PC-9 (cell line): ENCODE measurements at regions not wholly inside any gene's neighbourhood (a gene's known extent, or its start where the extent isn't known, plus 50 kb on each side); places are given as distances from the start of the nearest gene placed in this dataset.

Source experiments
- BruUV-seq: library from RNA; stranded (reverse); fragments of 400-500 nt; replicated peaks from 2 replicates; lab custom pipeline; 2021; lab: Mats Ljungman, UMichigan
- CTCF ChIA-PET: fragments of 300-600 bp; sonication (Branson Sonifier 250); formaldehyde crosslinking; loops from one replicate; lab custom pipeline; 2022; ENCODE audit warnings: antibody characterized with exemption; lab: Charles Lee
- POLR2A ChIA-PET: fragments of 300-600 bp; sonication (Branson Sonifier 250); formaldehyde crosslinking; loops from one replicate; lab custom pipeline; 2022; ENCODE audit warnings: antibody characterized with exemption; ENCODE audit not compliant: unreplicated experiment; lab: Charles Lee
- DNase-seq, 2 experiments: peaks; one replicate each; pipeline versions ENCODE4 v3.0.0 to v3.0.0-alpha.2; 2015 to 2022; ENCODE audit warnings: mixed read lengths in 1 of 2
- H2AFZ ChIP-seq: fragments of 200-600 bp; sonication (generic); 2 replicates; pipeline ENCODE4 v1.8.1; 2017; ENCODE audit warnings: antibody characterized with exemption
- H3F3A ChIP-seq: fragments of 200-600 bp; sonication (generic); 2 replicates; pipeline ENCODE4 v1.8.1; 2017; ENCODE audit warnings: antibody characterized with exemption, mild to moderate bottlenecking, low read depth; ENCODE audit not compliant: insufficient read depth
- H3K27ac ChIP-seq: fragments of 200-600 bp; sonication (generic); 2 replicates; pipeline ENCODE4 v1.6.1; 2016; ENCODE audit warnings: mixed run types
- H3K27me3 ChIP-seq: fragments of 200-600 bp; sonication (generic); 2 replicates; pipeline ENCODE4 v1.6.1; 2016; ENCODE audit warnings: low read depth, mixed run types; ENCODE audit not compliant: insufficient read depth
- H3K36me3 ChIP-seq: fragments of 200-600 bp; sonication (generic); 2 replicates; pipeline ENCODE4 v1.6.1; 2016; ENCODE audit warnings: low read depth, mixed run types
- H3K4me1 ChIP-seq: fragments of 200-600 bp; sonication (generic); replicated peaks from 2 replicates; pipeline ENCODE4 v1.6.1; 2016; ENCODE audit warnings: mixed run types; ENCODE audit not compliant: insufficient read depth
- H3K4me2 ChIP-seq: fragments of 200-600 bp; sonication (generic); 2 replicates; pipeline ENCODE4 v1.6.1; 2017; ENCODE audit warnings: mixed run types
- H3K4me3 ChIP-seq: fragments of 200-600 bp; sonication (generic); 2 replicates; pipeline ENCODE4 v1.6.1; 2016; ENCODE audit warnings: mixed run types
- H3K79me2 ChIP-seq: fragments of 200-600 bp; sonication (generic); 2 replicates; pipeline ENCODE4 v1.6.1; 2017; ENCODE audit warnings: low read depth, mixed run types
- H3K9me2 ChIP-seq: fragments of 200-600 bp; sonication (generic); 2 replicates; pipeline ENCODE4 v1.8.1; 2017; ENCODE audit warnings: mild to moderate bottlenecking; ENCODE audit not compliant: insufficient read depth
- H3K9me3 ChIP-seq: fragments of 200-600 bp; sonication (generic); 2 replicates; pipeline ENCODE4 v1.8.1; 2016; ENCODE audit warnings: low read depth; ENCODE audit not compliant: insufficient read depth
- H4K20me1 ChIP-seq: fragments of 200-600 bp; sonication (generic); 2 replicates; pipeline ENCODE4 v1.8.1; 2017; ENCODE audit not compliant: insufficient read depth
- CTCF ChIP-seq: fragments of 200-600 bp; sonication (generic); conservative IDR thresholded peaks from 2 replicates; pipeline ENCODE4 v1.6.1; 2017; ENCODE audit warnings: mixed run types, antibody characterized with exemption, mild to moderate bottlenecking, moderate library complexity
- EZH2 ChIP-seq: fragments of 200-600 bp; sonication (generic); IDR thresholded peaks from 2 replicates; pipeline ENCODE4 v1.8.0; 2017; ENCODE audit warnings: antibody characterized with exemption, low read depth
- intact Hi-C: fragments of 100-400 bp; cut with micrococcal nuclease; formaldehyde crosslinking; loops from one replicate; pipeline ENCODE4 v1.10.0; 2022; ENCODE audit not compliant: unreplicated experiment

- POLR2A ChIA-PET: no interaction called here
These were observed 111.6 kb downstream of the NHLRC3 start for GRCh38 chr13:39149896-39150295.

GRCh38 chr13:39154041-39154440 lies 115.8 kb downstream of the NHLRC3 start:
- no peaks in the 10 kb centered on the region for H4K20me1 ChIP-seq
- no peaks in the 10 kb centered on the region for H3K9me3 ChIP-seq
- no peaks in the 10 kb centered on the region for H3K27me3 ChIP-seq
- no peak overlapping the region for H2AFZ ChIP-seq
- H3K4me2 ChIP-seq: no peak overlapping the region
- no peaks in the 10 kb centered on the region; the same call in 1 of the 2 replicates for H3K4me1 ChIP-seq
- no peaks in the 10 kb centered on the region for H3K79me2 ChIP-seq
- TF ChIP-seq EZH2 (no peak), CTCF (no peak)
- no peaks in the 10 kb centered on the region for H3K36me3 ChIP-seq
- no peaks in the 10 kb centered on the region for H3K9me2 ChIP-seq
- H3F3A ChIP-seq: no peaks in the 10 kb centered on the region
- no peak overlapping the region for H3K27ac ChIP-seq
- CTCF ChIA-PET: no interaction called here
- DNase-seq: no peak
- intact Hi-C loops: no loop called here
- no peak overlapping the region for H3K4me3 ChIP-seq
- POLR2A ChIA-PET: no interaction called here
- BruUV-seq: no TSS peak

More at GRCh38 chr13:39149896-39150295, 111.6 kb downstream of the NHLRC3 start:
- H3K79me2 ChIP-seq: no peaks in the 10 kb centered on the region
- H3K4me2 ChIP-seq: no peak overlapping the region
- H4K20me1 ChIP-seq: no peaks in the 10 kb centered on the region
- no peak overlapping the region for H3K4me3 ChIP-seq
- no peak overlapping the region for H2AFZ ChIP-seq
- intact Hi-C loops: loop anchor here (5.0 kb wide), 1 partner anchor 112 kb away; no protein-coding TSS in a partner anchor
- no peaks in the 10 kb centered on the region for H3K9me2 ChIP-seq
- no peak for TF ChIP-seq CTCF
- TF ChIP-seq EZH2: no peak
- no TSS peak for BruUV-seq
- no peaks in the 10 kb centered on the region for H3K9me3 ChIP-seq
- no peaks in the 10 kb centered on the region for H3F3A ChIP-seq
- CTCF ChIA-PET: no interaction called here
- no peak for DNase-seq
- no peaks in the 10 kb centered on the region; the same call in 1 of the 2 replicates for H3K4me1 ChIP-seq
- H3K27ac ChIP-seq: no peak overlapping the region
- no peaks in the 10 kb centered on the region for H3K27me3 ChIP-seq
- no peaks in the 10 kb centered on the region for H3K36me3 ChIP-seq

GRCh38 chr13:39159393-39159792 lies 121.1 kb downstream of the NHLRC3 start:
- Histone ChIP-seq H3K4me1 (no peaks in the 10 kb centered on the region), H3K36me3 (no peaks in the 10 kb centered on the region), H3K4me2 (no peak overlapping the region), H4K20me1 (no peaks in the 10 kb centered on the region), H3K9me3 (no peaks in the 10 kb centered on the region), H3K27ac (no peak overlapping the region), H3K9me2 (no peaks in the 10 kb centered on the region), H3K27me3 (no peaks in the 10 kb centered on the region), H3F3A (no peaks in the 10 kb centered on the region), H2AFZ (no peak overlapping the region), H3K79me2 (no peaks in the 10 kb centered on the region), H3K4me3 (no peak overlapping the region)
- BruUV-seq: no TSS peak
- ChIA-PET POLR2A (no interaction called here), CTCF (no interaction called here)
- intact Hi-C loops: no loop called here
- no peak for TF ChIP-seq EZH2
- TF ChIP-seq CTCF: no peak
- no peak for DNase-seq
